ENCODE measurements at regions not wholly inside any gene's neighbourhood (a gene's known extent, or its start where the extent isn't known, plus 50 kb on each side); places are given as distances from the start of the nearest gene placed in this dataset.

DNA sequence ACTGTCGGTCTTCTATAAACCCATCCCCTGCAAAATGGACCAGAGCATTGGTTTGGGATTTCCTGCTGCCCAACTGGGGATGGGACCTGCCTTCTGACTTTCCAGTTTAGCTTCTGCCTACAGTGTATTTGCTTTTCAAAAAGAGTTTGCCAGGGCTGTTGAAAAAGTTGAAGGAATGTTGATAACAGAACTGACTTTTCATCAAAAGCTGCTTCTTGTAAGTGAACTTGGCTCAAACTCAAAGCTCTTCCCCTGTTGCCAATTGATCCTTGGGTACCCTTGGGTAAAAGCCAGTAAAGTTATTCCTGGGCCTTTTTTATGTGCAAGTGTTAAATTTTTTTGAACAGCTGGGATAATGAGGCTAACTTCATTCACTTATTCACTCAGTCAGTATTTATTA lies 142.9 kb upstream of the SLC30A5 start:
- no peak for TF ChIP-seq RARB (CRISPR knock-in tag; IDR thresholded peaks at IDR 0.05)
- TF ChIP-seq, protein P1, sequence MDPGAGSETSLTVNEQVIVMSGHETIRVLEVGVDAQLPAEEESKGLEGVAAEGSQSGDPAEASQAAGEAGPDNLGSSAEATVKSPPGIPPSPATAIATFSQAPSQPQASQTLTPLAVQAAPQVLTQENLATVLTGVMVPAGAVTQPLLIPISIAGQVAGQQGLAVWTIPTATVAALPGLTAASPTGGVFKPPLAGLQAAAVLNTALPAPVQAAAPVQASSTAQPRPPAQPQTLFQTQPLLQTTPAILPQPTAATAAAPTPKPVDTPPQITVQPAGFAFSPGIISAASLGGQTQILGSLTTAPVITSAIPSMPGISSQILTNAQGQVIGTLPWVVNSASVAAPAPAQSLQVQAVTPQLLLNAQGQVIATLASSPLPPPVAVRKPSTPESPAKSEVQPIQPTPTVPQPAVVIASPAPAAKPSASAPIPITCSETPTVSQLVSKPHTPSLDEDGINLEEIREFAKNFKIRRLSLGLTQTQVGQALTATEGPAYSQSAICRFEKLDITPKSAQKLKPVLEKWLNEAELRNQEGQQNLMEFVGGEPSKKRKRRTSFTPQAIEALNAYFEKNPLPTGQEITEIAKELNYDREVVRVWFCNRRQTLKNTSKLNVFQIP (CRISPR knock-in tag; IDR thresholded peaks at IDR 0.05; ENCODE audit: borderline replicate concordance, low read depth) = no peak
- no peak for TF ChIP-seq SNAI2 (CRISPR knock-in tag; IDR thresholded peaks at IDR 0.05)
- TF ChIP-seq ZFP3 (CRISPR knock-in tag; IDR thresholded peaks at IDR 0.05) = no peak
- no peak for TF ChIP-seq ZC3H10 (CRISPR knock-in tag; IDR thresholded peaks at IDR 0.05)
- no peak for TF ChIP-seq GLIS3 (CRISPR knock-in tag; IDR thresholded peaks at IDR 0.05)

Measured in SK-N-SH treated with all-trans-retinoic acid at 6 μM for 48 hours (cell line).